Omental fat pad (tissue), 3 donors: ENCODE measurements at regions not wholly inside any gene's neighbourhood (a gene's known extent, or its start where the extent isn't known, plus 50 kb on each side); places are given as distances from the start of the nearest gene placed in this dataset.

Source experiments
- ATAC-seq: fragments of 150-250 bp; one replicate; pipeline ENCODE4 v1.9.1; 2016; ENCODE audit warnings: mild to moderate bottlenecking, moderate library complexity; ENCODE audit not compliant: low FRiP score
- DNase-seq: peaks from one replicate; pipeline ENCODE4 v3.0.0-alpha.2; 2019; ENCODE audit warnings: low spot score
- TF ChIP-seq, protein P1 (sequence below), 3 donors: fragments of 450-650 bp; IDR thresholded peaks; one replicate each; pipeline ENCODE4 v1.5.1; 2016 to 2017; ENCODE audit warnings: antibody characterized with exemption in 3 of 3, mild to moderate bottlenecking in 3 of 3, moderate library complexity in 2 of 3

DNA sequence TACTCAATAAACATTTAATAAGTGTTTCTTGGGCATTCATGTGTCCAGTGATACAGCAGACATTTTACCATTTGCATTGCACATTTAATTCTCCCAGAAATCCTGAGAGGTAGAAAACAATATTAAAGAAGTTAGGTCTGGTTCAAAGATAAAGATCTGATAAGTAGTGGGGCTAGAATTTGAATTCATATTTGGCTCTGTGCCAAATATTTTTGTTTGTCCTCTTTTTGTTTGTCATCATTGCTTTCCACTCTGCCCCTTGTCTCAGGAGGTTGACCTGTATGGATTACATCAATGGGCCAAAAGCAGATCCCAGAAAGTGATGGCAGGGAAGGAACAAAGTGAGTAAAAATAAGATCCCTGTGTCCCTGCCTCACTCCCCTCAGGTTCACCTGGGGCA is 441.9 kb upstream of the PKDCC start:
- TF ChIP-seq, protein P1, sequence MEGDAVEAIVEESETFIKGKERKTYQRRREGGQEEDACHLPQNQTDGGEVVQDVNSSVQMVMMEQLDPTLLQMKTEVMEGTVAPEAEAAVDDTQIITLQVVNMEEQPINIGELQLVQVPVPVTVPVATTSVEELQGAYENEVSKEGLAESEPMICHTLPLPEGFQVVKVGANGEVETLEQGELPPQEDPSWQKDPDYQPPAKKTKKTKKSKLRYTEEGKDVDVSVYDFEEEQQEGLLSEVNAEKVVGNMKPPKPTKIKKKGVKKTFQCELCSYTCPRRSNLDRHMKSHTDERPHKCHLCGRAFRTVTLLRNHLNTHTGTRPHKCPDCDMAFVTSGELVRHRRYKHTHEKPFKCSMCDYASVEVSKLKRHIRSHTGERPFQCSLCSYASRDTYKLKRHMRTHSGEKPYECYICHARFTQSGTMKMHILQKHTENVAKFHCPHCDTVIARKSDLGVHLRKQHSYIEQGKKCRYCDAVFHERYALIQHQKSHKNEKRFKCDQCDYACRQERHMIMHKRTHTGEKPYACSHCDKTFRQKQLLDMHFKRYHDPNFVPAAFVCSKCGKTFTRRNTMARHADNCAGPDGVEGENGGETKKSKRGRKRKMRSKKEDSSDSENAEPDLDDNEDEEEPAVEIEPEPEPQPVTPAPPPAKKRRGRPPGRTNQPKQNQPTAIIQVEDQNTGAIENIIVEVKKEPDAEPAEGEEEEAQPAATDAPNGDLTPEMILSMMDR (IDR thresholded peaks at IDR 0.05) = no peak
- DNase-seq (no peak), ATAC-seq (no peak)

- ATAC-seq (no peak), DNase-seq (no peak)
- TF ChIP-seq, protein P1 (IDR thresholded peaks at IDR 0.05) = no peak
These were observed 437.2 kb upstream of the PKDCC start for GRCh38 chr2:41610501-41611190.

DNA sequence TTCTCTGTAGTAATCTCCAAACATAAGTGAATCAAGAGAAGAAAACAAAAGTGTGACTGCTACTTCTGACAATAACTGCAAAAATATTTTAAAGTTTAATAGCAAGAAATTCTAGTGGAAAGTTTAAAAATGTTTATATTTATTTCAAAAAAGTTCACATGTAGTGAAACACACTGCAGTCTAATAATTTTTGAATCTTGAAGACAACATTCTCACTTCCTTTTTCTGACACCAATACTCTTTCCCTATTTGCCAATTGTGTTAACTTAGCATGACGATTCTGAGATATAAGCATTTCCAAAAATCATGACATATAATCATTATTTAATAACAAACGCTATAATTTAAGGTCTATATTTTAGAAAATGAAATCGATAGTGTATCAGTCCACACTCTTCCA is 429.1 kb upstream of the PKDCC start:
- DNase-seq (no peak), ATAC-seq (no peak)
- TF ChIP-seq, protein P1 (IDR thresholded peaks at IDR 0.05) = no peak

DNA sequence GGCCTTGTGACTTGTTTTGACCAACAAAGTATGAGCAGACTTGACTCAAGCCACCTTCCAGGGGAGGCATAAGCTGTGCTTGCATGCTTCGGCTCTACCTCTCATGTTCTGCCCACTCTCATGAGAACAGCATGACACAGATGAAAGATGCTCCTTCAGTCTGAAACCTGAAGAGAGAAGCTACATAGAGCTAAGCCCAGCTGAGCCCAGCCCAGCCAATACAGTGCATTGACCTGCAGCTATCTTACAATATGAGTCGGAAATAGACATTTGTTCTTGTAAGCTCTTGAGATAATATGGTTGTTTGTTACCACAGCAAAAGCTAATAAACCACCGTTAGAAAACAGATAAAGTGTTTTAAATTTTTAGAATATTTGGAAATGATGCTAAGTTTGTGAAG is 426.7 kb upstream of the PKDCC start:
- TF ChIP-seq, protein P1 (IDR thresholded peaks at IDR 0.05) = no peak
- DNase-seq = no peak
- ATAC-seq = no peak

GRCh38 chr2:41621563-41621962 is 426.3 kb upstream of the PKDCC start:
- no peak for DNase-seq
- ATAC-seq = no peak
- TF ChIP-seq, protein P1 (IDR thresholded peaks at IDR 0.05) = no peak

GRCh38 chr2:41622301-41622700 is 425.5 kb upstream of the PKDCC start:
- TF ChIP-seq, protein P1 (IDR thresholded peaks at IDR 0.05) = no peak

DNA sequence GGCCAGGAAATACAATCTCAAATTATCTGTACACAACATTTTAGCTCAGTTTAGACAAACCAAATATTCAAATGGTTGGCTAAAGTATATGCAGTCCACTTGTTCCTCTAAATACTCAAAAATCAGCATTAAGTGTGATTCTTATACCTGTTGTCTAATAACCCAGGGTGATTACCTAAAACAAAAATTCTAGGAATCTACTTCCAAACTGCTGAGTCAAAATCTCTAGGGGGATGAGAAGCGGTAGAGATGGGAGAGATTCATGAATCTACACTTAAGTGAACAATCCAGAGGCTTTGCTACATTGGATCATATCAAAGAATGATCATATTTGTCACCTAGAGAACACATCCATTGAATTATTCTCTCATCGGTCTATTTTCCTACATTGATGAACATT is 420.9 kb upstream of the PKDCC start:
- ATAC-seq (no peak), DNase-seq (no peak)
- TF ChIP-seq, protein P1 (IDR thresholded peaks at IDR 0.05) = no peak

More at GRCh38 chr2:41622301-41622700, 425.5 kb upstream of the PKDCC start:
- no peak for DNase-seq
- no peak for ATAC-seq
